OCI-LY3 (cell line): ENCODE measurements at regions not wholly inside any gene's neighbourhood (a gene's known extent, or its start where the extent isn't known, plus 50 kb on each side); places are given as distances from the start of the nearest gene placed in this dataset.

Experiments used
- H2AFZ ChIP-seq: fragments of 200-600, 300-600 bp; shearing (Covaris generic); 2 replicates; pipeline ENCODE4 v1.6.0; 2014; ENCODE audit warnings: antibody characterized with exemption, low read depth, low read length
- H3K27ac ChIP-seq: fragments of 200-600, 300-600 bp; sonication (generic); 2 replicates; pipeline ENCODE4 v1.5.1; 2014; ENCODE audit warnings: mild to moderate bottlenecking, low read length, moderate library complexity, mixed read lengths
- H3K27me3 ChIP-seq: fragments of 200-600, 300-600 bp; sonication (generic); 2 replicates; pipeline ENCODE4 v1.6.1; 2014; ENCODE audit warnings: low read depth, low read length, mixed read lengths
- H3K36me3 ChIP-seq: fragments of 200-600, 300-600 bp; sonication (generic); replicated peaks from 2 replicates; pipeline ENCODE3; 2014; ENCODE audit warnings: low read depth, low read length, mixed read lengths
- H3K4me1 ChIP-seq: fragments of 300-600, 200-600 bp; sonication (generic); 2 replicates; pipeline ENCODE4 v1.6.1; 2014; ENCODE audit warnings: low read length, mixed read lengths
- H3K4me2 ChIP-seq: fragments of 200-600, 300-600 bp; sonication (generic); 2 replicates; pipeline ENCODE4 v1.6.1; 2014; ENCODE audit warnings: low read length, mixed read lengths
- H3K4me3 ChIP-seq: fragments of 300-600, 200-600 bp; sonication (generic); 2 replicates; pipeline ENCODE4 v1.5.1; 2014; ENCODE audit warnings: antibody characterized with exemption, mild to moderate bottlenecking, low read length, moderate library complexity
- H3K79me2 ChIP-seq: fragments of 300-600, 200-600 bp; shearing (Covaris generic); 2 replicates; pipeline ENCODE4 v1.6.1; 2014; ENCODE audit warnings: mild to moderate bottlenecking, low read length, mixed read lengths
- H3K9ac ChIP-seq: fragments of 300-600, 200-600 bp; shearing (Covaris generic); 2 replicates; pipeline ENCODE4 v1.6.0; 2014; ENCODE audit warnings: mild to moderate bottlenecking, low read length, moderate library complexity
- H3K9me3 ChIP-seq: fragments of 200-600, 300-600 bp; shearing (Covaris generic); 2 replicates; pipeline ENCODE4 v1.6.1; 2014; ENCODE audit warnings: low read length, mixed read lengths; ENCODE audit not compliant: insufficient read depth
- H4K20me1 ChIP-seq: fragments of 200-600, 300-600 bp; sonication (generic); 2 replicates; pipeline ENCODE4 v1.6.1; 2016; ENCODE audit warnings: low read length, mixed read lengths; ENCODE audit not compliant: insufficient read depth
- EZH2phosphoT487 ChIP-seq: fragments of 200-600 bp; shearing (Covaris generic); IDR thresholded peaks from 2 replicates; pipeline ENCODE4 v1.6.1; 2018; ENCODE audit warnings: antibody characterized with exemption, mixed run types, low read depth
- TF ChIP-seq, protein P1 (sequence below): fragments of 200-600, 300-600 bp; sonication (generic); IDR thresholded peaks from 2 replicates; pipeline ENCODE4 v1.5.1; 2014; ENCODE audit warnings: antibody characterized with exemption, low read length, low read depth

DNA sequence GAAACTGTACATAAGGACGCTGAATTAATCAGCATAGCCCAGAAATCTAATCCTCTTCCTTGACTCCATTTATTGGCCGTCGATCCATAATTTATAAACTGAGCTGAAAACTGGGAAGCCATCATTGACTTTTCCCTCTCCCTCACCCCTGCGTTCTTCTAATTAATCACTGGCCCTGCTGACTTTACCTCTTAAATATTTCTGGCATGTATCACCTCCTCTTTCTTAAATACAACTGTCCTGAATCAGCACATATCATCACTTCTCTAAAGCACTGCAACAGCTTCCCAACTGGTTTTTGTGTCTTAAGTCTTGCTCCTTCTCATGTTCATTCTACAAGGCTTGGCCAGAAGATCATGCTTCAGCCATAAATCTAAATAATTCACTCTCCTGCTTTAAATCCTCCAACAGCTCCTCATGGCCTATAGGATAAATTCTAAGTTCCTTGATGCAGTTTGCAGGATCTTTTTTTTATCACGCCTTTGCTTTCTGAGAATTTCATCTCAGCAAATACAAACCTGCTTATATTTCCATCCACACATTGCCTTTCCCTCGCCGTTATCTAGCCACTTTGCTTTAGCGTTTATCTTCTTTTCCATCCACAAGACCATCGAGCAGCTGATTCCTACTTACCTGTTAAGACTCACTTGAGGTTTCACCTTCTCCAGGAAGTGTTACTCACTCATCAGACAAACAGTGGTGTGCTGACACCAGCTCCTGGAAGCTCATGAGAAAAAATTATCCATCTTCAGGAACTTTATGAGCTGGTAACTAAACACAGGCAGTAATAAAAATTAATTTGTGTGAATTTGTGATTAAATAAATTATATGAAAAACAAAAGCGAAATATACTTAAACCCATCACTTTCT lies 295.6 kb upstream of the FLRT2 start:
- Histone ChIP-seq H3K9ac (no peak overlapping the region), H3K4me2 (no peak overlapping the region), H3K9me3 (no peaks in the 10 kb centered on the region; the same call in 1 of the 2 replicates), H4K20me1 (no peaks in the 10 kb centered on the region), H3K27me3 (no peaks in the 10 kb centered on the region), H2AFZ (no peak overlapping the region), H3K4me1 (no peaks in the 10 kb centered on the region), H3K27ac (no peak overlapping the region), H3K4me3 (no peak overlapping the region), H3K36me3 (no peaks in the 10 kb centered on the region), H3K79me2 (no peaks in the 10 kb centered on the region)
- no peak for TF ChIP-seq EZH2phosphoT487
- TF ChIP-seq, protein P1, sequence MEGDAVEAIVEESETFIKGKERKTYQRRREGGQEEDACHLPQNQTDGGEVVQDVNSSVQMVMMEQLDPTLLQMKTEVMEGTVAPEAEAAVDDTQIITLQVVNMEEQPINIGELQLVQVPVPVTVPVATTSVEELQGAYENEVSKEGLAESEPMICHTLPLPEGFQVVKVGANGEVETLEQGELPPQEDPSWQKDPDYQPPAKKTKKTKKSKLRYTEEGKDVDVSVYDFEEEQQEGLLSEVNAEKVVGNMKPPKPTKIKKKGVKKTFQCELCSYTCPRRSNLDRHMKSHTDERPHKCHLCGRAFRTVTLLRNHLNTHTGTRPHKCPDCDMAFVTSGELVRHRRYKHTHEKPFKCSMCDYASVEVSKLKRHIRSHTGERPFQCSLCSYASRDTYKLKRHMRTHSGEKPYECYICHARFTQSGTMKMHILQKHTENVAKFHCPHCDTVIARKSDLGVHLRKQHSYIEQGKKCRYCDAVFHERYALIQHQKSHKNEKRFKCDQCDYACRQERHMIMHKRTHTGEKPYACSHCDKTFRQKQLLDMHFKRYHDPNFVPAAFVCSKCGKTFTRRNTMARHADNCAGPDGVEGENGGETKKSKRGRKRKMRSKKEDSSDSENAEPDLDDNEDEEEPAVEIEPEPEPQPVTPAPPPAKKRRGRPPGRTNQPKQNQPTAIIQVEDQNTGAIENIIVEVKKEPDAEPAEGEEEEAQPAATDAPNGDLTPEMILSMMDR = no peak

DNA sequence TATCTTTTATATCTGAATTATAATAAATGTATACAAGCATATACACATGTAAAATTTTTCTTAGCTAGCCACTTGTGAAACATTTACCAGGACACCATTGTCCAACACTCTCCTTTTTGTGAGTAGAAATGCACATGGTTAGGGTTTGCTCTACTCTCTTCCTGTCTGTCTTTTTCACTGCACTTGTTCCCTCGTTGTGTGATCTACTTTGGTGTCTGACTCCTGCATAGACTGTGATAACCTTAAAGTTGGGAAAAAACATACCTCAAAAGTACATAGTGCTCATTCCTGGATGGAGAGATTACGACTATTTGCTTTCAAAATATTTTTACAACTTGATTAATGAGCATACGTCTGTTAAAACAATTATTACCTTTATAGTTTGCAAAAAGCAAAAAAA lies 294.1 kb upstream of the FLRT2 start:
- TF ChIP-seq, protein P1 = no peak
- no peak for TF ChIP-seq EZH2phosphoT487
- Histone ChIP-seq H4K20me1 (no peaks in the 10 kb centered on the region), H3K79me2 (no peaks in the 10 kb centered on the region), H3K4me2 (no peak overlapping the region), H3K36me3 (no peaks in the 10 kb centered on the region), H2AFZ (0 out of 2 replicates have a peak overlapping the region, but pooled peaks have one; percentile 13), H3K4me3 (no peak overlapping the region), H3K4me1 (no peaks in the 10 kb centered on the region), H3K9ac (no peak overlapping the region), H3K9me3 (no peaks in the 10 kb centered on the region; the same call in 1 of the 2 replicates), H3K27me3 (no peaks in the 10 kb centered on the region), H3K27ac (no peak overlapping the region)

DNA sequence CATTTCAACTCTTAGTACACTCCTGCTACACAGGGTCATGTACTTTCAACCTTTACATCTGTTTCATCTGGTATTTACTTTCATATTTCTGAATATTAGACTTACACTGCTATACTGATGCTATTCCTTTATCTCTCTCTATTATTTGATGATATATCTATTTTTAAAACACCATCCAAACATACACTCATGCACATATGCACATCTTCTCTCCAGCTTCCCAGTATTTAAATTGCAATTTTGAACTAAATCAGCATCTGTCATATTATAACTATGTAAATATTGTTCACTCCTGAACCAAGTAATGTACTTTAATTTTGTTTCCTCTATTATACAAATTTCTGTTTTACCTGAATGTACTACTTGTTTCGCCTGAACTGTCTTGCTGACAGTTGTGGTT lies 293.6 kb upstream of the FLRT2 start:
- Histone ChIP-seq H3K79me2 (no peaks in the 10 kb centered on the region), H2AFZ (0 out of 2 replicates have a peak overlapping the region, but pooled peaks have one; percentile 13), H3K27ac (no peak overlapping the region), H4K20me1 (no peaks in the 10 kb centered on the region), H3K4me2 (no peak overlapping the region), H3K36me3 (no peaks in the 10 kb centered on the region), H3K4me3 (no peak overlapping the region), H3K27me3 (no peaks in the 10 kb centered on the region), H3K9ac (no peak overlapping the region), H3K4me1 (no peaks in the 10 kb centered on the region), H3K9me3 (no peaks in the 10 kb centered on the region; the same call in 1 of the 2 replicates)
- no peak for TF ChIP-seq EZH2phosphoT487
- TF ChIP-seq, protein P1 = no peak

DNA sequence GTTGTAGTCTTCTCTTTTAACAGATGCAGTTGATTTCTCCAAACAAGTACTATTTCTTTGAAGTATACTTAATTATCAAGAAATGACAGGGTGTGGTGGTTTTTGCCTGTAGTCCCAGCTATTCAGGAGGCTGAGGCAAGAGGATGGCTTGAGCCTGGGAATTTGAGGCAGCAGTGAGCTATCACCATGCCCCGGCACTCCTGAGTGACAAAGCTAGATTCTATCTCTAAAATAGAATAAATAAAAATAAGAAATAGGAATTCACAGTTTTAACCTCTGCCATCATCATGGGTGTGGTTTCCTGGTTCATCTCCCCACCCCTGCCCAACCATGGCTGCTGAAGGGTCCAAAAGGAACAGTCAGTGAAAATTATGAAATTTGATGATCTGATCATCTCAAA lies 290.2 kb upstream of the FLRT2 start:
- Histone ChIP-seq H3K27me3 (no peaks in the 10 kb centered on the region), H4K20me1 (no peaks in the 10 kb centered on the region), H2AFZ (no peak overlapping the region), H3K79me2 (no peaks in the 10 kb centered on the region), H3K27ac (no peak overlapping the region), H3K4me3 (no peak overlapping the region), H3K4me1 (no peaks in the 10 kb centered on the region), H3K36me3 (no peaks in the 10 kb centered on the region), H3K9ac (no peak overlapping the region), H3K9me3 (no peaks in the 10 kb centered on the region), H3K4me2 (no peak overlapping the region)
- no peak for TF ChIP-seq EZH2phosphoT487
- TF ChIP-seq, protein P1 = no peak
